Neuron (in vitro differentiated cells): ENCODE measurements at regions not wholly inside any gene's neighbourhood (a gene's known extent, or its start where the extent isn't known, plus 50 kb on each side); places are given as distances from the start of the nearest gene placed in this dataset.

ENCODE experiments used
- H2AFZ ChIP-seq: one replicate; pipeline ENCODE4 v1.6.1; 2013; ENCODE audit warnings: low read depth, mild to moderate bottlenecking, inconsistent platforms, low read length, moderate library complexity
- H3K27me3 ChIP-seq: one replicate; pipeline ENCODE4 v1.6.1; 2013; ENCODE audit warnings: low read length; ENCODE audit not compliant: insufficient read depth
- H3K36me3 ChIP-seq: one replicate; pipeline ENCODE4 v1.6.1; 2013; ENCODE audit warnings: low read length; ENCODE audit not compliant: insufficient read depth
- H3K4me1 ChIP-seq: one replicate; pipeline ENCODE4 v1.6.1; 2013; ENCODE audit warnings: low read length; ENCODE audit not compliant: insufficient read depth
- H3K4me3 ChIP-seq: 2 replicates; pipeline ENCODE4 v1.5.1; 2013; ENCODE audit warnings: mild to moderate bottlenecking, low read length, moderate library complexity
- H3K9me3 ChIP-seq: one replicate; pipeline ENCODE4 v1.6.1; 2013; ENCODE audit warnings: low read length

GRCh38 chr11:95483339-95483738 lies 252.3 kb upstream of the SESN3 start:
- Histone ChIP-seq H3K27me3 (no peaks in the 10 kb centered on the region), H3K9me3 (no peaks in the 10 kb centered on the region), H2AFZ (no peak overlapping the region), H3K36me3 (no peaks in the 10 kb centered on the region), H3K4me3 (no peak overlapping the region), H3K4me1 (peaks cover 17% of the 10 kb centered on the region)

- Histone ChIP-seq H3K27me3 (no peaks in the 10 kb centered on the region), H3K9me3 (no peaks in the 10 kb centered on the region), H3K36me3 (no peaks in the 10 kb centered on the region), H3K4me1 (no peaks in the 10 kb centered on the region), H3K4me3 (no peak overlapping the region), H2AFZ (no peak overlapping the region)
Observed at GRCh38 chr11:95478003-95478402, 247.0 kb upstream of the SESN3 start.

- no peaks in the 10 kb centered on the region for H3K36me3 ChIP-seq
- no peaks in the 10 kb centered on the region for H3K4me1 ChIP-seq
- no peak overlapping the region for H2AFZ ChIP-seq
- no peaks in the 10 kb centered on the region for H3K9me3 ChIP-seq
- H3K27me3 ChIP-seq = no peaks in the 10 kb centered on the region
- no peak overlapping the region for H3K4me3 ChIP-seq
Observed at GRCh38 chr11:95469258-95469657, 238.3 kb upstream of the SESN3 start.

- Histone ChIP-seq H3K4me1 (no peaks in the 10 kb centered on the region), H3K36me3 (no peaks in the 10 kb centered on the region), H3K9me3 (no peaks in the 10 kb centered on the region)
Observed at GRCh38 chr11:95466416-95466815, 235.4 kb upstream of the SESN3 start.

DNA sequence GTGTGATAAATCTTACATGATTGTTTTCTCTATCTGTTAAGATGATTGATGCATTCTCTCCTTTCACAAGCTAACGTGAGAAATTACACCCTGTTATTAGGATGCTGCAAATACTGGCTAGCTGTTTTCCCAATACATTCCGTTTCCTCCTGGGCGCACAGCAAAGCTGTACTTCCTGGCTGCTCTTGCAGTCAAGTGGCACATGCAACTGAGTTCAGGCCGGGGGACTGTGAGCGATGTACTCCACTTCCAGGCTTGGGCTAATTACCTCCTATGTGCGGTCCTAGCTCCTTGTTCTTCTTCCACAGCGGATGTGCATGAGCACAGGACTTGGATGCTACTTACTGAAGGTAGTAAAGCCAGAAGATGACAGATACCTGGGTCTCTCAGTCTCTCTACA lies 234.9 kb upstream of the SESN3 start:
- Histone ChIP-seq H3K4me1 (no peaks in the 10 kb centered on the region), H2AFZ (no peak overlapping the region), H3K9me3 (no peaks in the 10 kb centered on the region), H3K36me3 (no peaks in the 10 kb centered on the region), H3K27me3 (no peaks in the 10 kb centered on the region), H3K4me3 (no peak overlapping the region)

More at GRCh38 chr11:95466416-95466815, 235.4 kb upstream of the SESN3 start:
- no peak overlapping the region for H2AFZ ChIP-seq
- H3K27me3 ChIP-seq = no peaks in the 10 kb centered on the region
- H3K4me3 ChIP-seq = no peak overlapping the region

GRCh38 chr11:95461858-95462257 lies 230.9 kb upstream of the SESN3 start:
- H3K4me3 ChIP-seq = no peak overlapping the region

GRCh38 chr11:95461348-95461747 lies 230.3 kb upstream of the SESN3 start:
- H3K4me3 ChIP-seq = no peak overlapping the region
- H3K36me3 ChIP-seq = no peaks in the 10 kb centered on the region
- H2AFZ ChIP-seq = no peak overlapping the region
- no peaks in the 10 kb centered on the region for H3K4me1 ChIP-seq
- H3K27me3 ChIP-seq = no peaks in the 10 kb centered on the region
- no peaks in the 10 kb centered on the region for H3K9me3 ChIP-seq

More at GRCh38 chr11:95461858-95462257, 230.9 kb upstream of the SESN3 start:
- Histone ChIP-seq H3K36me3 (no peaks in the 10 kb centered on the region), H3K27me3 (no peaks in the 10 kb centered on the region), H3K4me1 (no peaks in the 10 kb centered on the region), H3K9me3 (no peaks in the 10 kb centered on the region), H2AFZ (no peak overlapping the region)

DNA sequence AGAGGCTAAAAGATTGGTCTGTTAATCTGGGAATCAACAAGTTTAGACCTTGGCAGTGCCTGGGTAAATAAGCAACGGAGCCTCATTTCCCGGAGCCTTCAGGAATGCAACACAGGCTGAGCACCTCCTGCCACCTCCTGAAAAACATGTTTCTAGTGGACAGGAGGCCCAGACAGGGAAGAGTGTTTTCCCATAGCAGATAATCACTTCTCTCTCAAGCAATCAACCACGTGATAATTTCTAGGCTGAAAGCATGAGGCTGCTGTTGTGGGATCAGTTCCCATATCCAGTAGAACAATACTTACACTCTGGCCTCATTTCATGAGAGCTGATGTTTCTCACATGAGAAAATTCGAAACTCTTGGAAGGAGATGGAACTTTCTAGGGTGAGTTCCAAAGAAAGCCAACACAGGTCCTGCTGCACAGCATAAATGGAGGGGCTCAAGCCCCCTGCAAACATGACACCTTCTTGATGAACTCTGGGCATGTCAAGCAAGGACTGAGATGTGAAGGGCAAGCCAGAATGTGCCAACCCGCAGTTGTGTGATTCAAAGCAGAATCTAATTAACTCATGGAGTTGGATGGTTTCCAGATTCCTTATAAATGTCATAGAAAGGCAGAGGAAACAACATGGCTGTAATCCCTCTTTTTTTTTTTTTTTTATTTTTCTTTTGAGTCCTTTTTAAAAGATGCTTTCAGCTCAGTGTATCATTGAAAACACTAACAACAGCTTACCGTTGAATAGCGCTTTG lies 228.5 kb upstream of the SESN3 start:
- no peaks in the 10 kb centered on the region for H3K9me3 ChIP-seq
- no peak overlapping the region for H3K4me3 ChIP-seq
- H3K27me3 ChIP-seq = no peaks in the 10 kb centered on the region
- no peaks in the 10 kb centered on the region for H3K4me1 ChIP-seq
- H3K36me3 ChIP-seq = no peaks in the 10 kb centered on the region
- no peak overlapping the region for H2AFZ ChIP-seq

DNA sequence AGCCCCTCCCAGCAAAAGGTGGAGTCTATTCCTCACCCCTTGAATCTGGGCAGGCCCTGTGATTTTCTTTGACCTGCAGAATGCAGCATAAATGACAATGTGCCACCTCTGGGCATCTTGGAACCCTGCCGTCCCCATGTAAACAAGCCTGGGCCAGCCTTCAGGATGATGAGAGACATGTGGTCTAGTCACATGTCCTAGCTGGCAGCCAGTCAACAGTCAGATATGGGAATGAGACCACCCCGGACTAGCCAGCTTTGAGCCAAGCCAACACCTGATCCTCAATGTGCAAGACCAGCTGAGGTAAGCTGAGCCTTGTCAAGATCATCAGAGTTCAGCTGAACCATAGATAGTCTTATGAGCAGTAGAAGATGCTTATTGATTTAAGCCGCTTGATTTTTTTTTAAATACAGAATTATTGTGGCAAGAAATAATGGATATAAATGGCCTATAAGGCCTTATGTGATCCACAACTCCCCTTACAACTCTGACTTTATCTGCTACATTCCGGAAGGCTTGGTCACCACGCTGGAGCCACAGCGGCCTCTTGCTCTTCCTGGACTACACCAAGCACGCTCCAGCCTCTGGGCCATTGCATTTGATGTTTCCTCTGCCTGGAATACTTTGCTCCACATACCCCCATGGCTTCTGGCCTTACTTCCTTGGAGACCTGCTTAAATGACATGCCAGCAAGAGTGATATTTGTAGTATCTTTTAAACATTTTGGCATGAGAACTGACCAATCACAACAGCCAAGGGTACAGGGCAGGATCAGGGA lies 225.9 kb upstream of the SESN3 start:
- Histone ChIP-seq H3K36me3 (no peaks in the 10 kb centered on the region), H3K9me3 (no peaks in the 10 kb centered on the region), H3K27me3 (no peaks in the 10 kb centered on the region), H2AFZ (no peak overlapping the region), H3K4me1 (peaks cover 3% of the 10 kb centered on the region), H3K4me3 (no peak overlapping the region)

DNA sequence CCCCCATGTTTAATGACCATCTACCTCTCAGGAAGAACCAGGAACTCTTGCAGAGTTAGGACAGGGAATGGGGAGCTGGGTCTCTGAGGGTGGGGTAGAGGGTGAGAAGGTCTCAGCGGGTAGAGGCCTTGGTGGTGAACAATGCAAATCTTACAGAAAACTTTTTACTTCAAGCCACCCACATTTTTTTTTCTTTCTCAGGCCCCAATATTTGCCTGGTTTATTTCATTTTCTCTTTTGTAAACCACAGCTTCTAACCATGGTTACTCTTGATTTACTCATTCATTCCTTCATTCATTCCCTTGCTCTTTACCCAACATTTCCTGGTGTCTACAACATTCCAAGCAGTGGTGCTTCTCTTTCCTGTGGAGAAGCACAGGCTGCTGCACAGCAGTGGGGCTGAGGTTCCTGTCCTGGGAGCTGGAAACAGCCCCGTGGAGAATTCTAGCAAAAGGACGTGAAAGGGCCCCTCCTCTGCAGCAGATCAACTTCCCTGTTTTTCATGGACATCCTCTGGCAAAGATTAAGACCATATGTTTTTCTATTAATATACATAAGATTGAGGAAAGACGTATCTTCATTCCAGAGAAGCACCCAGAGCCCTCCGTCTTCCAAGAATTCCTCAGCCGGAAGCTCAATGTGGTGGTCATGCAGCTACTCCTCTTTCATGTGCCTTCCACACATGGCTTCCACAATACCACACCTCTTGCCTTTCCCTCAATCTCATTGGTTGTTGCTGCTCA lies 224.4 kb upstream of the SESN3 start:
- Histone ChIP-seq H3K36me3 (no peaks in the 10 kb centered on the region), H2AFZ (no peak overlapping the region), H3K27me3 (no peaks in the 10 kb centered on the region), H3K4me1 (peaks cover 3% of the 10 kb centered on the region), H3K9me3 (no peaks in the 10 kb centered on the region), H3K4me3 (no peak overlapping the region)

DNA sequence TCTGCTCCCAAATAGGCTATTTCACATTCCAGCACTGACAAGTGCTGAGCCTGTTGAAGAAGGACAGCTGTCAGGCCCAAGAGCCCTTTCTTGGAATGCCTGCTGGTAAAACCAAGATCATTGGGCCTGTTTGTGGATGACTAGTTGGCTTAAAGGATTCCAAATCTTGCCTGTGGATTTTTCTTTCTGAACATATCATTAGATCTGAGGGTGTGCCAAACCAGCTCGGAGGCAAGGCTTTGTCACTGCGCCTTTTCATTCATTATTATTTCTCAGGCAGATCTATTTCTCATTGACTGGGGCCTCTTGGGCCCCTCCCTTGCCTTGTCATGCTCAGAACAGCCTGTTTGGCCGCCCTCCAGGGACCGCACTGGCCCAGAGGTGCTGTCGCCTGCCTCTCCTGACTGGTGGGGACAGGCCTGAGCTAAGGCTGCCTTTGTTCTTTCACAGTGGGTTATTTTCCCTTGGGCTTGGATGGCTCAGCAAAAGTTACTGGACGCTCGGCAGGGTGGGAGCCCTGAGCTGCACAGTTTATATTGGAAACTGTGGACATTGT lies 222.7 kb upstream of the SESN3 start:
- H3K4me1 ChIP-seq = peaks cover 3% of the 10 kb centered on the region
- no peak overlapping the region for H3K4me3 ChIP-seq
- H3K9me3 ChIP-seq = no peaks in the 10 kb centered on the region
- no peaks in the 10 kb centered on the region for H3K27me3 ChIP-seq
- no peak overlapping the region for H2AFZ ChIP-seq
- no peaks in the 10 kb centered on the region for H3K36me3 ChIP-seq

DNA sequence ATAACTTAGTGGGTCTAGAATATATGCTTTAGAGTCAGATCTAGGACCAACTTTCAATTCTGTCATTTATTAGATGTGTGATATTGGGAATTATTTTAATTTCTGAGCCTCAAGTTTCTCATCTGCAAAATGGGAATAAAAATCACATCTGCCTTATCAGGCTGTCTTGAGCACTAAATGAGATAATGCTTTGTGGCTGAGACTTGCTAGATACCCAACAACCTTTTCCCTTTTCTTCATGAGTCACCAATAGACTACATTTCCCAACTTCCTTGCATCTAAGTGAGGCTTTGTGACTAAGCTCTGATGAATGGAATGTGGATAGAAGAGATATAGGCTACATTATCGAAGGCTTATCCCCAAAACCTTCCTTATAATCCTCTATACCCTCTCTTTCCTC lies 220.7 kb upstream of the SESN3 start:
- no peaks in the 10 kb centered on the region for H3K27me3 ChIP-seq
- no peaks in the 10 kb centered on the region for H3K36me3 ChIP-seq
- no peaks in the 10 kb centered on the region for H3K9me3 ChIP-seq
- H3K4me3 ChIP-seq = no peak overlapping the region
- H3K4me1 ChIP-seq = peaks cover 3% of the 10 kb centered on the region
- no peak overlapping the region for H2AFZ ChIP-seq

- H3K36me3 ChIP-seq = no peaks in the 10 kb centered on the region
- H3K4me1 ChIP-seq = peaks cover 3% of the 10 kb centered on the region
- no peaks in the 10 kb centered on the region for H3K9me3 ChIP-seq
- no peak overlapping the region for H2AFZ ChIP-seq
- no peaks in the 10 kb centered on the region for H3K27me3 ChIP-seq
- H3K4me3 ChIP-seq = no peak overlapping the region
Observed at GRCh38 chr11:95451261-95451660, 220.3 kb upstream of the SESN3 start.
